ENCODE measurements at regions not wholly inside any gene's neighbourhood (a gene's known extent, or its start where the extent isn't known, plus 50 kb on each side); places are given as distances from the start of the nearest gene placed in this dataset.

DNA sequence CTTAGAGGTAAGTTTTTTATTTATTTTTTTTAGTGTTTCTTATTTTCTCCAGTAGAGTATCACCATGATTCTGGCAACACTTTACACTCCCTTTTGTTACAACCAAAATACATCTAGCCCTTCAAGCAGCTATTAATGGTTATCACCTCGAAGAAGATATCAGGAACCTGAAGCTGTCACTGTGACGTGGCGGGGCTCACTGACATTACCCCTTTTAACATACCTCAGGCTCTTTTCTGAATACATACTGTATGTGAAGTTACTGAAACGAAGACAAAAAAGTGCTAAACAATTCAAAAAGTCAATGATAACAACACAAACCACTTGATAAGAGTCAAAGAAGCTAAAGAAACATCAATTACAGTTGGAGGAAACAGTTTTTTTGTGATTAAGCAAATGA lies 1218.7 kb downstream of the EFNB2 start:
- H3K4me3 Mint-ChIP-seq = no peak overlapping the region
- Histone ChIP-seq H4K20me1 (replicated peaks; ENCODE audit: insufficient read depth) (no peaks in the 10 kb centered on the region), H3K4me1 (ENCODE audit: insufficient read depth) (no peaks in the 10 kb centered on the region), H3K27ac (ENCODE audit: low read depth) (no peak overlapping the region), H3K36me3 (ENCODE audit: insufficient read depth) (no peaks in the 10 kb centered on the region), H3K9me2 (ENCODE audit: insufficient read depth) (no peaks in the 10 kb centered on the region), H3K4me3 (no peak overlapping the region), H3K79me2 (replicated peaks; ENCODE audit: insufficient read depth) (no peaks in the 10 kb centered on the region), H3K27me3 (ENCODE audit: insufficient read depth) (no peaks in the 10 kb centered on the region), H2AFZ (no peak overlapping the region), H3F3A (replicated peaks; ENCODE audit: low read depth) (no peaks in the 10 kb centered on the region), H3K4me2 (no peak overlapping the region)
- H3K36me3 Mint-ChIP-seq (ENCODE audit: low read depth) = peaks cover 2% of the 10 kb centered on the region; the same call in 1 of the 3 replicates
- no peak for ATAC-seq
- TF ChIP-seq POLR2AphosphoS5 (IDR thresholded peaks at IDR 0.05; ENCODE audit: low read depth) (no peak), NANOG (IDR thresholded peaks at IDR 0.05; ENCODE audit: borderline replicate concordance) (no peak), ZNF331 (CRISPR knock-in tag; IDR thresholded peaks at IDR 0.05; ENCODE audit: low read depth) (no peak), ZNF114 (CRISPR knock-in tag; IDR thresholded peaks at IDR 0.05) (no peak), CREB1 (CRISPR knock-in tag; IDR thresholded peaks at IDR 0.05; ENCODE audit: low read depth) (no peak), STAT1 (IDR thresholded peaks at IDR 0.05; ENCODE audit: unreplicated experiment) (no peak), EZH2phosphoT487 (IDR thresholded peaks at IDR 0.05; ENCODE audit: unreplicated experiment) (no peak), EZH2 (IDR thresholded peaks at IDR 0.05; ENCODE audit: low read depth, unreplicated experiment) (no peak), JUNB (IDR thresholded peaks at IDR 0.05; ENCODE audit: unreplicated experiment) (no peak)
- TF ChIP-seq, protein P1, sequence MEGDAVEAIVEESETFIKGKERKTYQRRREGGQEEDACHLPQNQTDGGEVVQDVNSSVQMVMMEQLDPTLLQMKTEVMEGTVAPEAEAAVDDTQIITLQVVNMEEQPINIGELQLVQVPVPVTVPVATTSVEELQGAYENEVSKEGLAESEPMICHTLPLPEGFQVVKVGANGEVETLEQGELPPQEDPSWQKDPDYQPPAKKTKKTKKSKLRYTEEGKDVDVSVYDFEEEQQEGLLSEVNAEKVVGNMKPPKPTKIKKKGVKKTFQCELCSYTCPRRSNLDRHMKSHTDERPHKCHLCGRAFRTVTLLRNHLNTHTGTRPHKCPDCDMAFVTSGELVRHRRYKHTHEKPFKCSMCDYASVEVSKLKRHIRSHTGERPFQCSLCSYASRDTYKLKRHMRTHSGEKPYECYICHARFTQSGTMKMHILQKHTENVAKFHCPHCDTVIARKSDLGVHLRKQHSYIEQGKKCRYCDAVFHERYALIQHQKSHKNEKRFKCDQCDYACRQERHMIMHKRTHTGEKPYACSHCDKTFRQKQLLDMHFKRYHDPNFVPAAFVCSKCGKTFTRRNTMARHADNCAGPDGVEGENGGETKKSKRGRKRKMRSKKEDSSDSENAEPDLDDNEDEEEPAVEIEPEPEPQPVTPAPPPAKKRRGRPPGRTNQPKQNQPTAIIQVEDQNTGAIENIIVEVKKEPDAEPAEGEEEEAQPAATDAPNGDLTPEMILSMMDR (conservative IDR thresholded peaks at IDR 0.05; ENCODE audit: low read depth in 2 of 2) = no peak
- TF ChIP-seq, protein P2, sequence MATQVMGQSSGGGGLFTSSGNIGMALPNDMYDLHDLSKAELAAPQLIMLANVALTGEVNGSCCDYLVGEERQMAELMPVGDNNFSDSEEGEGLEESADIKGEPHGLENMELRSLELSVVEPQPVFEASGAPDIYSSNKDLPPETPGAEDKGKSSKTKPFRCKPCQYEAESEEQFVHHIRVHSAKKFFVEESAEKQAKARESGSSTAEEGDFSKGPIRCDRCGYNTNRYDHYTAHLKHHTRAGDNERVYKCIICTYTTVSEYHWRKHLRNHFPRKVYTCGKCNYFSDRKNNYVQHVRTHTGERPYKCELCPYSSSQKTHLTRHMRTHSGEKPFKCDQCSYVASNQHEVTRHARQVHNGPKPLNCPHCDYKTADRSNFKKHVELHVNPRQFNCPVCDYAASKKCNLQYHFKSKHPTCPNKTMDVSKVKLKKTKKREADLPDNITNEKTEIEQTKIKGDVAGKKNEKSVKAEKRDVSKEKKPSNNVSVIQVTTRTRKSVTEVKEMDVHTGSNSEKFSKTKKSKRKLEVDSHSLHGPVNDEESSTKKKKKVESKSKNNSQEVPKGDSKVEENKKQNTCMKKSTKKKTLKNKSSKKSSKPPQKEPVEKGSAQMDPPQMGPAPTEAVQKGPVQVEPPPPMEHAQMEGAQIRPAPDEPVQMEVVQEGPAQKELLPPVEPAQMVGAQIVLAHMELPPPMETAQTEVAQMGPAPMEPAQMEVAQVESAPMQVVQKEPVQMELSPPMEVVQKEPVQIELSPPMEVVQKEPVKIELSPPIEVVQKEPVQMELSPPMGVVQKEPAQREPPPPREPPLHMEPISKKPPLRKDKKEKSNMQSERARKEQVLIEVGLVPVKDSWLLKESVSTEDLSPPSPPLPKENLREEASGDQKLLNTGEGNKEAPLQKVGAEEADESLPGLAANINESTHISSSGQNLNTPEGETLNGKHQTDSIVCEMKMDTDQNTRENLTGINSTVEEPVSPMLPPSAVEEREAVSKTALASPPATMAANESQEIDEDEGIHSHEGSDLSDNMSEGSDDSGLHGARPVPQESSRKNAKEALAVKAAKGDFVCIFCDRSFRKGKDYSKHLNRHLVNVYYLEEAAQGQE (IDR thresholded peaks at IDR 0.05; ENCODE audit: unreplicated experiment) = no peak
- TF ChIP-seq, protein P3, sequence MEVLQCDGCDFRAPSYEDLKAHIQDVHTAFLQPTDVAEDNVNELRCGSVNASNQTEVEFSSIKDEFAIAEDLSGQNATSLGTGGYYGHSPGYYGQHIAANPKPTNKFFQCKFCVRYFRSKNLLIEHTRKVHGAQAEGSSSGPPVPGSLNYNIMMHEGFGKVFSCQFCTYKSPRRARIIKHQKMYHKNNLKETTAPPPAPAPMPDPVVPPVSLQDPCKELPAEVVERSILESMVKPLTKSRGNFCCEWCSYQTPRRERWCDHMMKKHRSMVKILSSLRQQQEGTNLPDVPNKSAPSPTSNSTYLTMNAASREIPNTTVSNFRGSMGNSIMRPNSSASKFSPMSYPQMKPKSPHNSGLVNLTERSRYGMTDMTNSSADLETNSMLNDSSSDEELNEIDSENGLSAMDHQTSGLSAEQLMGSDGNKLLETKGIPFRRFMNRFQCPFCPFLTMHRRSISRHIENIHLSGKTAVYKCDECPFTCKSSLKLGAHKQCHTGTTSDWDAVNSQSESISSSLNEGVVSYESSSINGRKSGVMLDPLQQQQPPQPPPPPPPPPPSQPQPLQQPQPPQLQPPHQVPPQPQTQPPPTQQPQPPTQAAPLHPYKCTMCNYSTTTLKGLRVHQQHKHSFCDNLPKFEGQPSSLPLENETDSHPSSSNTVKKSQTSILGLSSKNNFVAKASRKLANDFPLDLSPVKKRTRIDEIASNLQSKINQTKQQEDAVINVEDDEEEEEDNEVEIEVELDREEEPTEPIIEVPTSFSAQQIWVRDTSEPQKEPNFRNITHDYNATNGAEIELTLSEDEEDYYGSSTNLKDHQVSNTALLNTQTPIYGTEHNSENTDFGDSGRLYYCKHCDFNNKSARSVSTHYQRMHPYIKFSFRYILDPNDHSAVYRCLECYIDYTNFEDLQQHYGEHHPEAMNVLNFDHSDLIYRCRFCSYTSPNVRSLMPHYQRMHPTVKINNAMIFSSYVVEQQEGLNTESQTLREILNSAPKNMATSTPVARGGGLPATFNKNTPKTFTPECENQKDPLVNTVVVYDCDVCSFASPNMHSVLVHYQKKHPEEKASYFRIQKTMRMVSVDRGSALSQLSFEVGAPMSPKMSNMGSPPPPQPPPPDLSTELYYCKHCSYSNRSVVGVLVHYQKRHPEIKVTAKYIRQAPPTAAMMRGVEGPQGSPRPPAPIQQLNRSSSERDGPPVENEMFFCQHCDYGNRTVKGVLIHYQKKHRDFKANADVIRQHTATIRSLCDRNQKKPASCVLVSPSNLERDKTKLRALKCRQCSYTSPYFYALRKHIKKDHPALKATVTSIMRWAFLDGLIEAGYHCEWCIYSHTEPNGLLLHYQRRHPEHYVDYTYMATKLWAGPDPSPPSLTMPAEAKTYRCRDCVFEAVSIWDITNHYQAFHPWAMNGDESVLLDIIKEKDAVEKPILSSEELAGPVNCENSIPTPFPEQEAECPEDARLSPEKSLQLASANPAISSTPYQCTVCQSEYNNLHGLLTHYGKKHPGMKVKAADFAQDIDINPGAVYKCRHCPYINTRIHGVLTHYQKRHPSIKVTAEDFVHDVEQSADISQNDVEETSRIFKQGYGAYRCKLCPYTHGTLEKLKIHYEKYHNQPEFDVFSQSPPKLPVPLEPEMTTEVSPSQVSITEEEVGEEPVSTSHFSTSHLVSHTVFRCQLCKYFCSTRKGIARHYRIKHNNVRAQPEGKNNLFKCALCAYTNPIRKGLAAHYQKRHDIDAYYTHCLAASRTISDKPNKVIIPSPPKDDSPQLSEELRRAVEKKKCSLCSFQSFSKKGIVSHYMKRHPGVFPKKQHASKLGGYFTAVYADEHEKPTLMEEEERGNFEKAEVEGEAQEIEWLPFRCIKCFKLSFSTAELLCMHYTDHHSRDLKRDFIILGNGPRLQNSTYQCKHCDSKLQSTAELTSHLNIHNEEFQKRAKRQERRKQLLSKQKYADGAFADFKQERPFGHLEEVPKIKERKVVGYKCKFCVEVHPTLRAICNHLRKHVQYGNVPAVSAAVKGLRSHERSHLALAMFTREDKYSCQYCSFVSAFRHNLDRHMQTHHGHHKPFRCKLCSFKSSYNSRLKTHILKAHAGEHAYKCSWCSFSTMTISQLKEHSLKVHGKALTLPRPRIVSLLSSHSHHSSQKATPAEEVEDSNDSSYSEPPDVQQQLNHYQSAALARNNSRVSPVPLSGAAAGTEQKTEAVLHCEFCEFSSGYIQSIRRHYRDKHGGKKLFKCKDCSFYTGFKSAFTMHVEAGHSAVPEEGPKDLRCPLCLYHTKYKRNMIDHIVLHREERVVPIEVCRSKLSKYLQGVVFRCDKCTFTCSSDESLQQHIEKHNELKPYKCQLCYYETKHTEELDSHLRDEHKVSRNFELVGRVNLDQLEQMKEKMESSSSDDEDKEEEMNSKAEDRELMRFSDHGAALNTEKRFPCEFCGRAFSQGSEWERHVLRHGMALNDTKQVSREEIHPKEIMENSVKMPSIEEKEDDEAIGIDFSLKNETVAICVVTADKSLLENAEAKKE (CRISPR knock-in tag; IDR thresholded peaks at IDR 0.05) = no peak
- TF ChIP-seq, protein P4, sequence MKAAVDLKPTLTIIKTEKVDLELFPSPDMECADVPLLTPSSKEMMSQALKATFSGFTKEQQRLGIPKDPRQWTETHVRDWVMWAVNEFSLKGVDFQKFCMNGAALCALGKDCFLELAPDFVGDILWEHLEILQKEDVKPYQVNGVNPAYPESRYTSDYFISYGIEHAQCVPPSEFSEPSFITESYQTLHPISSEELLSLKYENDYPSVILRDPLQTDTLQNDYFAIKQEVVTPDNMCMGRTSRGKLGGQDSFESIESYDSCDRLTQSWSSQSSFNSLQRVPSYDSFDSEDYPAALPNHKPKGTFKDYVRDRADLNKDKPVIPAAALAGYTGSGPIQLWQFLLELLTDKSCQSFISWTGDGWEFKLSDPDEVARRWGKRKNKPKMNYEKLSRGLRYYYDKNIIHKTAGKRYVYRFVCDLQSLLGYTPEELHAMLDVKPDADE (IDR thresholded peaks at IDR 0.05) = no peak
- H3K4me1 Mint-ChIP-seq = no peaks in the 10 kb centered on the region
- no peaks in the 10 kb centered on the region for H3K9me3 Mint-ChIP-seq
- no peaks in the 10 kb centered on the region for H3K27me3 Mint-ChIP-seq (ENCODE audit: insufficient read depth, low read depth, poor library complexity)
- DNase-seq (ENCODE audit: low spot score) = no peak
- no peak overlapping the region; the same call in 1 of the 2 replicates for H3K27ac Mint-ChIP-seq

All from GM23338 (cell line).